ENCODE measurements at regions not wholly inside any gene's neighbourhood (a gene's known extent, or its start where the extent isn't known, plus 50 kb on each side); places are given as distances from the start of the nearest gene placed in this dataset.
"Not testable (repeated sequence)": the region's sequence is repeated elsewhere in the genome, so short reads cannot be mapped to it uniquely, and the experiment has no call there.

DNA sequence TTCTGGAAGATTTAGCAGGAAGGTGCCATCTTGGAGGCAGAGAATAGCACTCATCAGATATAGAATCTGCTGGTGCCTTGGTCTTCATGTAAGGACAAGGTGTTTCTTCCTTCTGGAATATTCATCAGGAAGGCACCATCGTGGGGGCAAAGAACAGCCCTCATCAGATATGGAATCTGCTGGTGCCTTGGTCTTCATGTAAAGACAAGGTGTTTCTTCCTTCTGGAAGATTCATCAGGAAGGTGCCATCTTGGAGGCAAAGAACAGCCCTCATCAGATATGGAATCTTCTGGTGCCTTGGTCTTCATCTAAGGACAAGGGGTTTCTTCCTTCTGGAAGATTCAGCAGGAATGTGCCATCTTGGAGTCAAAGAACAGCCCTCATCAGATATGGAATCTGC is 4500.5 kb upstream of the OR11H1 start:
- TF ChIP-seq, protein P1, sequence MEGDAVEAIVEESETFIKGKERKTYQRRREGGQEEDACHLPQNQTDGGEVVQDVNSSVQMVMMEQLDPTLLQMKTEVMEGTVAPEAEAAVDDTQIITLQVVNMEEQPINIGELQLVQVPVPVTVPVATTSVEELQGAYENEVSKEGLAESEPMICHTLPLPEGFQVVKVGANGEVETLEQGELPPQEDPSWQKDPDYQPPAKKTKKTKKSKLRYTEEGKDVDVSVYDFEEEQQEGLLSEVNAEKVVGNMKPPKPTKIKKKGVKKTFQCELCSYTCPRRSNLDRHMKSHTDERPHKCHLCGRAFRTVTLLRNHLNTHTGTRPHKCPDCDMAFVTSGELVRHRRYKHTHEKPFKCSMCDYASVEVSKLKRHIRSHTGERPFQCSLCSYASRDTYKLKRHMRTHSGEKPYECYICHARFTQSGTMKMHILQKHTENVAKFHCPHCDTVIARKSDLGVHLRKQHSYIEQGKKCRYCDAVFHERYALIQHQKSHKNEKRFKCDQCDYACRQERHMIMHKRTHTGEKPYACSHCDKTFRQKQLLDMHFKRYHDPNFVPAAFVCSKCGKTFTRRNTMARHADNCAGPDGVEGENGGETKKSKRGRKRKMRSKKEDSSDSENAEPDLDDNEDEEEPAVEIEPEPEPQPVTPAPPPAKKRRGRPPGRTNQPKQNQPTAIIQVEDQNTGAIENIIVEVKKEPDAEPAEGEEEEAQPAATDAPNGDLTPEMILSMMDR (IDR thresholded peaks at IDR 0.05) = not testable (repeated sequence)
- TF ChIP-seq POLR2A (IDR thresholded peaks at IDR 0.05) = not testable (repeated sequence)

Measured in lower leg skin (tissue), 3 donors.